HUES48 (cell line): ENCODE measurements at regions not wholly inside any gene's neighbourhood (a gene's known extent, or its start where the extent isn't known, plus 50 kb on each side); places are given as distances from the start of the nearest gene placed in this dataset.

Experiments
- H3K27ac ChIP-seq: one replicate; pipeline ENCODE4 v1.7.0; 2013; ENCODE audit warnings: low read depth, low read length, inconsistent platforms
- H3K27me3 ChIP-seq: 2 replicates; pipeline ENCODE4 v1.6.1; 2013; ENCODE audit warnings: mild to moderate bottlenecking, low read length; ENCODE audit not compliant: control insufficient read depth, insufficient read depth
- H3K36me3 ChIP-seq: 2 replicates; pipeline ENCODE4 v1.6.1; 2013; ENCODE audit warnings: low read length; ENCODE audit not compliant: control insufficient read depth, insufficient read depth
- H3K4me1 ChIP-seq: 2 replicates; pipeline ENCODE4 v1.6.1; 2013; ENCODE audit warnings: mild to moderate bottlenecking, low read length; ENCODE audit not compliant: control insufficient read depth, insufficient read depth
- H3K4me3 ChIP-seq: 2 replicates; pipeline ENCODE4 v1.5.1; 2013; ENCODE audit warnings: mild to moderate bottlenecking, low read depth, low read length
- H3K9ac ChIP-seq: 2 replicates; pipeline ENCODE4 v1.6.1; 2013; ENCODE audit warnings: mild to moderate bottlenecking, low read depth, low read length, moderate library complexity
- H3K9me3 ChIP-seq: 2 replicates; pipeline ENCODE4 v1.6.1; 2013; ENCODE audit warnings: low read length; ENCODE audit not compliant: control insufficient read depth, insufficient read depth

DNA sequence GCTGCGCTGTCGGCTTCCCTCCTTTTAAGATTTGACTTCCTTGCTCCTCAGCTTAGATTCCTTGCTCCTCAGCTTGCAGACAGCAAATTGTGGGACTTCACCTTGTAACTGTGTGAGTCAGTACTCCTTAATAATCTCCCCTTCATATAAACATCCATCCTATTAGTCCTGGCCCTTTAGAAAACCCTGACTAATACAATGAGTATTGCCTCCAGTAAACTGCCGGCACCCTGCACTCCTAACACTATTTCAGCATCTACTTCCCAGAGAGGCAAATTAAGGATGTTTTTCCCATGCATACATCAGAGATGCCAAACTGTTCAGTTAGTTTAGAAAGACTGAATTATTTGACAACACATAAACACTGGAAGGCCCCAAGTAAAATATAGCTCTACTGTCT lies 611.3 kb upstream of the TMEM132C start:
- Histone ChIP-seq H3K4me3 (no peak overlapping the region), H3K4me1 (peaks cover 5% of the 10 kb centered on the region; the same call in 1 of the 2 replicates), H3K9me3 (no peaks in the 10 kb centered on the region), H3K36me3 (no peaks in the 10 kb centered on the region), H3K27ac (no peak overlapping the region), H3K27me3 (no peaks in the 10 kb centered on the region), H3K9ac (no peak overlapping the region)

DNA sequence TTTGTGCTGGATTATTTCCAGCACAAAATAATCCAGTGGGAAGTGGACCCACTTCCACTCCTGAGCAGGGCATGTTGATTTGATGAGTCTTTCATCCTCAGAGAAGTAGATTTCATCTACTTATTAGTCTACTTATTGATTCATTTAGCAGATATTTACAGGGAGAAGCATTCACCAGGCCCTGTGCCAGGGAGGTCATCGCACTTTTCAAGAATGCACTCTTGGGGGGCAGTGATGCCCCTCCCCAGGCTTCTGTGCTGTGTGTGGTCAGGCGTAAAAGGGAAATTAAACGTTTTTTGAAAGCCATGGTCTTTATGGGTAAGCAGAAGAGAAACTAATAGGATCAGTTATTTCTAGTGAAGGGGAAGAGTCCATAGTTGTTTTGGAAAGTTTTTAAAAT lies 610.7 kb upstream of the TMEM132C start:
- Histone ChIP-seq H3K27me3 (no peaks in the 10 kb centered on the region), H3K9ac (no peak overlapping the region), H3K4me1 (peaks cover 5% of the 10 kb centered on the region; the same call in 1 of the 2 replicates), H3K9me3 (no peaks in the 10 kb centered on the region), H3K36me3 (no peaks in the 10 kb centered on the region), H3K4me3 (no peak overlapping the region), H3K27ac (no peak overlapping the region)

DNA sequence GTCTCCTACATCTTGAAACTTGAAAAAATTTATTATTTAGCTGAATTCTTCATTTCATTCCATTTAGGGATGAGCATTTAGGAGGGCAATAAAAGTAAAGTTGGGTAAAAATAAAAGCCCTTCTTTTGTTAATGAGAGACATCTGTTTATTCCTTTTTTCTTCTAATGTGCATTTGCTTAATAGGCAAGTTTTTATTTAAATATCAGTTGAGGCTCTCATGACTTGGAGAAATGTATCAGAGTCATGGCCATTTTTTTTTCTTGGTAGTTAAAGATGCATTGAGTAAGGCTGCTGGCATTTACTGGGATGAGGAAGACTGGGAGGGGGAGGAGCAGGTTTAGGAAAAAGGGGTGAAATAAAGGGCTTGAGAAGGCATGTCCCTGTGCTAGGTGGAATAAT lies 609.9 kb upstream of the TMEM132C start:
- Histone ChIP-seq H3K27me3 (no peaks in the 10 kb centered on the region), H3K4me3 (no peak overlapping the region)

DNA sequence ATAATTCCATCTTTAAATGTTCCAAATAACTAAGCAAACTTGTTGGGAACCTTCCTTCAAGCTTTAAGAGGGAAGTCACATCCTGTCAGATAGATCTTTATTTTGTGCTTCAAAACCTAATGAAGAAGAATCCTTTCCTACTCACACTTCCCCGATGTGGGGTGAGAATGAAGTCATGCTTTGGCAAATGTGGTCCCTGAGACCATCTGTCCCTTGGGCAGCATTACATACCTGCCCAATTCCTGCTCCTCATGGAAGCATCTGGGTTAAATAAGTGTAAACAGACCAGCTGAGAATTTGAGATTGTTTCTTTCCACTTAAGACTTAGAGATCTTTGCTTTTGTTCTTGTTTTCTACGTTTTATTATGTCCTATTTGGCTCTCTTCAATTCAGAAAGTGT lies 606.0 kb upstream of the TMEM132C start:
- H3K4me1 ChIP-seq = peaks cover 5% of the 10 kb centered on the region; the same call in 1 of the 2 replicates
- H3K4me3 ChIP-seq = no peak overlapping the region
- H3K36me3 ChIP-seq = no peaks in the 10 kb centered on the region
- H3K27me3 ChIP-seq = no peaks in the 10 kb centered on the region
- no peaks in the 10 kb centered on the region for H3K9me3 ChIP-seq
- H3K27ac ChIP-seq = no peak overlapping the region
- no peak overlapping the region for H3K9ac ChIP-seq

More for the DNA sequence above, 609.9 kb upstream of the TMEM132C start:
- no peaks in the 10 kb centered on the region for H3K9me3 ChIP-seq
- H3K27ac ChIP-seq = no peak overlapping the region
- H3K36me3 ChIP-seq = no peaks in the 10 kb centered on the region
- H3K9ac ChIP-seq = no peak overlapping the region
- peaks cover 5% of the 10 kb centered on the region; the same call in 1 of the 2 replicates for H3K4me1 ChIP-seq

DNA sequence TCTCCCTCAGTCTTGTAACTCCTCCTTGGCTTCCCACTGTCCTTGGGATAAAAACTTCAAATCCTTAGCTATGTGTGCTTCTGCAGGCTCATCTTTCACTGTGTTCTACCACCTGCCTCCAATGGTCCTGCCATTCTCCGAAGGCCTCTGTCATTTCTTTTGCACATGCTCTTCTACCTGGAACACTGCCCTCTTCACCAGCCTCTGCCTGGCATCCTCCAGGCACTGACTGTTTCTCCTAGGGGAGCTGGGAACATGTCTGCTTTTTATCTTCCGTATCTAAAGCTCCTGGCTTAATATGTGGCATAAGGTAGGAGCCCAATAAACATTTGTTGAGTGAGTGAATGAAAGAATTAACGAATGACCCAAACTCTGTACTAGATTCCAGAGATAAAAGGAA lies 603.3 kb upstream of the TMEM132C start:
- H3K9me3 ChIP-seq = no peaks in the 10 kb centered on the region
- H3K9ac ChIP-seq = no peak overlapping the region
- no peaks in the 10 kb centered on the region for H3K27me3 ChIP-seq
- no peaks in the 10 kb centered on the region for H3K4me1 ChIP-seq
- H3K4me3 ChIP-seq = no peak overlapping the region
- H3K36me3 ChIP-seq = no peaks in the 10 kb centered on the region
- H3K27ac ChIP-seq = no peak overlapping the region

DNA sequence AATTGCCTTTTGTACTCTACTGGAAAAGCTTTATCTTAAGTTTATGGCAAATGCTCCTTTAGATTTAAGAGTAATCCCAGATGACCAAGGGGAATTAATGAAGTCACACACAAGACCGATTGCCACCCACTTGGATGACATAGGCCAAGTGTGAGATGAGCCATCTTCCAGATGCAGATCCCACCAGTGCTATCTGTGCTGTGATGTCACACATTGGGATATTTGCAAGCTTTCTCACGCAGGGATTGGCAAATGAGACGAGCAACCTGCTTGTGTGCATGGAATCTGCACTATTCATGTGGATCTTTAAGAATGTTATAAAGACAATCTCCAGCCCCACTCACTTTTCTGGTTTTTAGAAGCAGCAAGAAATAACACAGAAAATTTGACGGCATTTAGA lies 602.1 kb upstream of the TMEM132C start:
- no peak overlapping the region for H3K27ac ChIP-seq
- H3K36me3 ChIP-seq = no peaks in the 10 kb centered on the region
- H3K9ac ChIP-seq = no peak overlapping the region
- no peaks in the 10 kb centered on the region for H3K4me1 ChIP-seq
- H3K27me3 ChIP-seq = no peaks in the 10 kb centered on the region
- no peaks in the 10 kb centered on the region for H3K9me3 ChIP-seq
- no peak overlapping the region for H3K4me3 ChIP-seq

DNA sequence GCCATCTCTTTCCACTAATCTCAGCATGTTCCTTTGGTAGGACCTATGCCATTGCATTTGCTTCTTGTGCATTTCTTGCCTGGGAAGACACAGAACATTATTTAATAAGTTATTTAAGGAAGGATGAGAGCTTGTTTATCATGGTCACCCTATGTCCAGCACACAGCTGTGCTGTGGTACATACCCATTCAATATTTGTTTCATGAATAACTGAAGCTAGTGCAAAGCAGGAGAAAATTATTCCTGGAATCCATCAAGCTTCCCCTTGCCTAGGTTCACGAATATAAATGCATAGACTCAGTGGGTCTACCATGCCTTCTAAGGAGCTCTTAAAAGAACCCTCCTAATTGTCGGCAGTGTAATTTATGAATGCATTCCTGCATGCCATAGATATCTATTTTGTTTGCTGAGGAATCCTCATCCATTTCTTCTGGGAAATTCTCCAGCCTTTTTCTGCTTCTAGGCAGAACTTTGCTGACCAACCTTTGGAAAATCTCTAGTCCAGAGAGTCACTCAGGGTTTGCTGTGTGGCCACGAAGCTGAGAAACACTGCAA lies 599.8 kb upstream of the TMEM132C start:
- Histone ChIP-seq H3K36me3 (no peaks in the 10 kb centered on the region), H3K9me3 (no peaks in the 10 kb centered on the region; the same call in 1 of the 2 replicates), H3K4me3 (no peak overlapping the region), H3K4me1 (no peaks in the 10 kb centered on the region), H3K27me3 (no peaks in the 10 kb centered on the region), H3K9ac (no peak overlapping the region), H3K27ac (no peak overlapping the region)

DNA sequence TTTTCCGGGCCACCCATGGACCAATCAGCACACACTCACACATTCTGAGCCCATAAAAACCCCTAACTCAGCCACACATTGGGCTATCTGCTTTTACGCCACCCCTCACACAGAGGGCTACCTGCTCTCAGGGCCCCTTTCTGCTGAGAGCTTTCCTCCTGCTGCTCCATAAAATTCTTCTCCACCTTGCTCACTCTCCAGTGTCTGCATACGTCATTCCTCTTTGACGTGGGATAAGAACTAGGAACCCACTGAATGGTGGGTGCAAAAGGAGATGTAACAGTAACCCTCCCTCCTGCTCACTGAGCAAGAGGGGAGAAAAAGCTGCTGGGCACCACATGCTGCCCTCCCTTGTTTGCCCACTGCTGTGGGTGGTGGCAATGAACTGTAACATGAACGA lies 596.7 kb upstream of the TMEM132C start:
- H3K4me1 ChIP-seq = no peaks in the 10 kb centered on the region
- H3K36me3 ChIP-seq = no peaks in the 10 kb centered on the region
- no peaks in the 10 kb centered on the region for H3K27me3 ChIP-seq
- no peak overlapping the region for H3K27ac ChIP-seq
- no peak overlapping the region for H3K9ac ChIP-seq
- no peak overlapping the region for H3K4me3 ChIP-seq
- H3K9me3 ChIP-seq = no peaks in the 10 kb centered on the region; the same call in 1 of the 2 replicates

DNA sequence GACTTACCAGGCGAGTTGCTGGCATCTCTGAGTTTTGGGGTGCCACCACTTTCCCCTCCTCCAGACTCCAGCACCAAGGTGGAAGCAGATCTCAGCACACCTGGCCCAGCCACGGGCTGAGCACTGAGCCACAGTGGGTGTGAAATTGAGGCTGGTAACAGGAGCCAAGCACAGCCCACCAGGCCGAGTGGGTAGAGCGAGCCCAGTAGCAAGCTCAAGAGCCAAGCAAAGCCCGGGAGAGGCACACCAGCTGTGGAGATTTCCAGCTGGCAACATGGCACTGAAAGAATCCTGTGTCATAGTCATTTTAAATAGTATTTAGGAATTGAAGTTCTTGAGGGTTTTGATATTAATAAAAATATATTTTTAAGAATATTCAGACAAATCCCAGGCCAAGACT lies 596.2 kb upstream of the TMEM132C start:
- Histone ChIP-seq H3K27ac (no peak overlapping the region), H3K4me1 (no peaks in the 10 kb centered on the region), H3K9ac (no peak overlapping the region), H3K4me3 (no peak overlapping the region), H3K9me3 (no peaks in the 10 kb centered on the region; the same call in 1 of the 2 replicates), H3K27me3 (no peaks in the 10 kb centered on the region), H3K36me3 (no peaks in the 10 kb centered on the region)

DNA sequence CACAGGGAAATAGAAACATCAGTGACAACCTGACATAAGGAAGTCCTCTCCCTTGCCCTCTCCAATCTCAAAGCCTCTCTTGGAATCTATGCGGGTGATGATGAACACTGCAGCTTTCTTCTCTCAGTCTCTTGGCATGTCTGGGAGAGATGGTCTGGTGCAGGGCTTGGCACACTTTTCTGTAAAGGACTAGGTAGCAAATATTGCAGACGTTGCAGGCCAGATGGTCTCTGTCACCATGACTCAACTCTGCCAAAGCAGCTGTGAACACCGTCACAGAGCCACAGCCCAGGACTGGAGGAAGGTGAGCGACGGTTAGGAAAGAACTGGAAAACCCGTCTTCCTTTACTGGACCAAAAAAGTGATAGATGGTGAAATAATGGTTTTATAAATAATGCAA lies 591.0 kb upstream of the TMEM132C start:
- H3K27me3 ChIP-seq = no peaks in the 10 kb centered on the region
- no peak overlapping the region for H3K9ac ChIP-seq
- no peaks in the 10 kb centered on the region for H3K36me3 ChIP-seq
- no peaks in the 10 kb centered on the region for H3K4me1 ChIP-seq
- no peak overlapping the region for H3K27ac ChIP-seq
- no peak overlapping the region for H3K4me3 ChIP-seq
- no peaks in the 10 kb centered on the region for H3K9me3 ChIP-seq

DNA sequence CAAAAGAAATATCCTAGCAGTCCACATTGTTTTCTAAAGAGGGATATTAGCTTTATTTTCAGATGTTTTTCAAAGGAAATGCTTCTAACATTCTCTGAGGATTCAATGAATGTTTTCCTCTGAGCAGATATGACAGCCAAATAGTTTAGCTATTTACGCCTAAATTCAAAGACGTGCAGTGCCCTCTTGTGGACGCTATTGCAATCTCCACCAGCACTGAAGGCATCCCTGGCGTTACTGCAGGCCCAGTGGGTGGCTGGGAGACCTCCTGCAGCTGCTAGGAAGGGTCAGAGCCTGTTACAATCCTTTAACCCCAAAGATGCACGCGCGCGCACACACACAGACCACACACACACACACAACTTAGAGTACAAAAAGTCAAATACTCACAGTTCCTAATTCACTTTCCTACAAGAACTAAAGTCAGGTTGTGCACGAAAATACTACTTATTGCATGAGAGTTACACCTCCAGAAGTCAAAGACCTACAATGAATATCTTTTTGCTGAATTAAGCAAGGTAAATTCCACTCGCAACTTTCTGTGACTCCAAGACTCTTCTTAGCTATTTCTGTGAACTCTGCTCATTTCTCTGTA lies 589.3 kb upstream of the TMEM132C start:
- Histone ChIP-seq H3K36me3 (no peaks in the 10 kb centered on the region), H3K27me3 (no peaks in the 10 kb centered on the region), H3K4me3 (no peak overlapping the region), H3K9ac (no peak overlapping the region), H3K4me1 (no peaks in the 10 kb centered on the region), H3K9me3 (no peaks in the 10 kb centered on the region), H3K27ac (no peak overlapping the region)
